CD8-positive, alpha-beta memory T cell (primary cell): ENCODE measurements at regions not wholly inside any gene's neighbourhood (a gene's known extent, or its start where the extent isn't known, plus 50 kb on each side); places are given as distances from the start of the nearest gene placed in this dataset.
"Not testable (repeated sequence)": the region's sequence is repeated elsewhere in the genome, so short reads cannot be mapped to it uniquely, and the experiment has no call there.

Source experiments
- CTCF ChIA-PET: fragments of 350-600 bp; sonication (Branson Sonifier 250); formaldehyde crosslinking; loops from one replicate; lab custom pipeline; 2021; ENCODE audit warnings: antibody characterized with exemption; lab: Charles Lee
- POLR2A ChIA-PET: fragments of 350-600 bp; sonication (Branson Sonifier 250); formaldehyde crosslinking; loops from one replicate; lab custom pipeline; 2021; ENCODE audit warnings: antibody characterized with exemption; lab: Charles Lee
- DNase-seq, 5 donors: peaks; one replicate each; pipeline versions ENCODE4 v3.0.0 to v3.0.0-alpha.2; 2020 to 2022; ENCODE audit warnings: mixed read lengths in 1 of 5
- H3K27ac ChIP-seq: one replicate; pipeline ENCODE4 v1.7.0; 2013; ENCODE audit warnings: low read depth, mild to moderate bottlenecking, low read length, moderate library complexity
- H3K27me3 ChIP-seq: 2 replicates; pipeline ENCODE4 v1.7.0; 2013; ENCODE audit warnings: low read length, mild to moderate bottlenecking; ENCODE audit not compliant: insufficient read depth, poor library complexity, severe bottlenecking
- H3K36me3 ChIP-seq: 2 replicates; pipeline ENCODE4 v1.7.0; 2013; ENCODE audit warnings: mild to moderate bottlenecking, low read length, moderate library complexity; ENCODE audit not compliant: insufficient read depth
- H3K4me1 ChIP-seq: 2 replicates; pipeline ENCODE4 v1.7.0; 2013; ENCODE audit warnings: mild to moderate bottlenecking, low read length, moderate library complexity; ENCODE audit not compliant: insufficient read depth
- H3K4me3 ChIP-seq: 2 replicates; pipeline ENCODE4 v1.7.0; 2013; ENCODE audit warnings: mild to moderate bottlenecking, low read length
- H3K9me3 ChIP-seq: 2 replicates; pipeline ENCODE4 v1.7.0; 2013; ENCODE audit warnings: mild to moderate bottlenecking, low read length
- H3K27ac Mint-ChIP-seq, 8 donors: one replicate each; pipeline ENCODE4 v1.8.0; 2020 to 2021; ENCODE audit warnings: mixed read lengths in 8 of 8, mild to moderate bottlenecking in 6 of 8, inconsistent platforms in 3 of 8, moderate library complexity in 3 of 8
- H3K27me3 Mint-ChIP-seq, 2 donors: one replicate each; pipeline ENCODE4 v1.8.0; 2020 to 2021; ENCODE audit warnings: mixed read lengths in 2 of 2, mild to moderate bottlenecking in 1 of 2, moderate library complexity in 1 of 2
- H3K36me3 Mint-ChIP-seq, 3 donors: one replicate each; pipeline ENCODE4 v1.8.0; 2020 to 2021; ENCODE audit warnings: mixed read lengths in 3 of 3, inconsistent platforms in 1 of 3, mild to moderate bottlenecking in 1 of 3
- H3K4me1 Mint-ChIP-seq, 3 donors: one replicate each; pipeline ENCODE4 v1.8.0; 2020 to 2021; ENCODE audit warnings: mixed read lengths in 3 of 3, inconsistent platforms in 1 of 3, mild to moderate bottlenecking in 1 of 3
- H3K4me3 Mint-ChIP-seq, 7 donors: one replicate each; pipeline ENCODE4 v1.8.0; 2020 to 2021; ENCODE audit warnings: mixed read lengths in 7 of 7, mild to moderate bottlenecking in 6 of 7, moderate library complexity in 4 of 7, inconsistent platforms in 2 of 7
- H3K9me3 Mint-ChIP-seq, 5 donors: one replicate each; pipeline ENCODE4 v1.8.0; 2020 to 2022; ENCODE audit warnings: mixed read lengths in 5 of 5, mild to moderate bottlenecking in 3 of 5, moderate library complexity in 2 of 5, inconsistent platforms in 1 of 5

DNA sequence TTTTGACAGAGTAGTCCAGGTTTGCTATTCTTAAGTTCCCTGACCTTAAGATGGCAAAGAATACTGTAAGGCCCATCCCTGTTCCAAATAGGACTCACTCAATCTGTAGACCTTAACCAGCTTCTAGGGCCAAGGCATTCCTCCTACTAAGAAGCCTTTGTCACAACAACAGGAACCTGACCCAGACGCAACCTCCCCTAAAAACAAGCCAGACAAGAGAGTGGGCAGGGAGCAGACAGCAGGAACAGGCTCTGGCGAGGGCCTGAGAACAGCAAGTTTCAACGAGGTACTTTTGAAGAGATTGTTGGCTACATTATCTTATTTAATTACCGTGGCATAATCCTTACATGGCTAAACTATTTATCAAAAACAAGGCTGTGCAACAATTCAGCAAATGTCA, 58.1 kb upstream of the NBPF11 start:
- H3K27me3 Mint-ChIP-seq, H3K9me3 Mint-ChIP-seq, H3K36me3 Mint-ChIP-seq, CTCF ChIA-PET, H3K27me3 ChIP-seq, H3K4me3 ChIP-seq, H3K9me3 ChIP-seq, H3K36me3 ChIP-seq, DNase-seq, H3K4me1 ChIP-seq, H3K27ac ChIP-seq, H3K27ac Mint-ChIP-seq, H3K4me3 Mint-ChIP-seq, POLR2A ChIA-PET, H3K4me1 Mint-ChIP-seq: not testable (repeated sequence)

- H3K9me3 Mint-ChIP-seq, H3K27me3 Mint-ChIP-seq, CTCF ChIA-PET: not testable (repeated sequence)
Measured at GRCh38 chr1:148202013-148202412, 49.9 kb upstream of the NBPF11 start.

More at GRCh38 chr1:148202013-148202412, 49.9 kb upstream of the NBPF11 start:
- DNase-seq, H3K36me3 Mint-ChIP-seq, H3K4me3 Mint-ChIP-seq, H3K27ac ChIP-seq, H3K4me3 ChIP-seq, H3K27ac Mint-ChIP-seq, H3K4me1 Mint-ChIP-seq, H3K36me3 ChIP-seq, H3K9me3 ChIP-seq, H3K27me3 ChIP-seq, POLR2A ChIA-PET, H3K4me1 ChIP-seq: not testable (repeated sequence)
